IMR-90 (cell line): ENCODE measurements at regions not wholly inside any gene's neighbourhood (a gene's known extent, or its start where the extent isn't known, plus 50 kb on each side); places are given as distances from the start of the nearest gene placed in this dataset.

Source experiments
- ATAC-seq: fragments of 200-7000 bp; cut with Tn5 transposase; 2 replicates; pipeline ENCODE4 v1.9.1; 2020; ENCODE audit warnings: low read depth, mild to moderate bottlenecking, moderate library complexity
- BruUV-seq: library from RNA; stranded (reverse); fragments of 400-500 nt; replicated peaks from 2 replicates; lab custom pipeline; 2021; lab: Mats Ljungman, UMichigan
- CTCF ChIA-PET: fragments of 300-600 bp; formaldehyde crosslinking; extraction: SDS; loops from one replicate; lab custom pipeline; 2021; ENCODE audit warnings: antibody characterized with exemption; lab: Yijun Ruan, JAX
- POLR2A ChIA-PET: fragments of 300-600 bp; sonication (Branson Sonifier 250); formaldehyde crosslinking; loops from one replicate; lab custom pipeline; 2022; ENCODE audit warnings: antibody characterized with exemption; ENCODE audit not compliant: unreplicated experiment; lab: Charles Lee
- DNase-seq: peaks from one replicate; pipeline ENCODE4 v3.0.0; 2013
- H2AFZ ChIP-seq: replicated peaks from 2 replicates; pipeline ENCODE3; 2013; ENCODE audit warnings: low read length, mild to moderate bottlenecking; ENCODE audit not compliant: poor library complexity
- H2AK5ac ChIP-seq: 2 replicates; pipeline ENCODE4 v1.6.1; 2013; ENCODE audit warnings: low read depth, low read length, inconsistent platforms
- H2AK9ac ChIP-seq: replicated peaks from 2 replicates; pipeline ENCODE3; 2013; ENCODE audit warnings: mild to moderate bottlenecking, low read depth, low read length, moderate library complexity; ENCODE audit not compliant: poor library complexity
- H2BK120ac ChIP-seq: 2 replicates; pipeline ENCODE4 v1.6.1; 2013; ENCODE audit warnings: low read depth, low read length, inconsistent platforms
- H2BK15ac ChIP-seq: 3 replicates; pipeline ENCODE4 v1.6.1; 2013; ENCODE audit warnings: low read depth, low read length, inconsistent platforms
- H2BK20ac ChIP-seq: 2 replicates; pipeline ENCODE4 v1.6.1; 2013; ENCODE audit warnings: low read depth, mild to moderate bottlenecking, inconsistent platforms, low read length, moderate library complexity
- H2BK5ac ChIP-seq: 2 replicates; pipeline ENCODE4 v1.6.1; 2013; ENCODE audit warnings: mild to moderate bottlenecking, low read depth, low read length, inconsistent platforms; ENCODE audit not compliant: poor library complexity, severe bottlenecking
- H3K14ac ChIP-seq: replicated peaks from 2 replicates; pipeline ENCODE4 v1.6.1; 2013; ENCODE audit warnings: low read depth, low read length, inconsistent platforms
- H3K18ac ChIP-seq: 2 replicates; pipeline ENCODE4 v1.6.1; 2013; ENCODE audit warnings: low read depth, low read length, control low read depth
- H3K23ac ChIP-seq: 2 replicates; pipeline ENCODE4 v1.6.1; 2013; ENCODE audit warnings: low read depth, low read length, inconsistent platforms
- H3K27ac ChIP-seq: 2 replicates; pipeline ENCODE4 v1.5.1; 2013; ENCODE audit warnings: mild to moderate bottlenecking, control low read depth, low read length; ENCODE audit not compliant: insufficient read depth
- H3K27me3 ChIP-seq: 2 replicates; pipeline ENCODE4 v1.6.1; 2013; ENCODE audit warnings: low read length; ENCODE audit not compliant: control insufficient read depth, insufficient read depth
- H3K36me3 ChIP-seq: 2 replicates; pipeline ENCODE4 v1.6.1; 2013; ENCODE audit warnings: low read length, mixed read lengths; ENCODE audit not compliant: control insufficient read depth, insufficient read depth
- H3K4ac ChIP-seq: 2 replicates; pipeline ENCODE4 v1.6.1; 2013; ENCODE audit warnings: low read depth, low read length, inconsistent platforms
- H3K4me1 ChIP-seq: 2 replicates; pipeline ENCODE4 v1.6.1; 2013; ENCODE audit warnings: low read length, mixed read lengths; ENCODE audit not compliant: control insufficient read depth, insufficient read depth
- H3K4me2 ChIP-seq: 2 replicates; pipeline ENCODE4 v1.6.1; 2013; ENCODE audit warnings: low read depth, mild to moderate bottlenecking, control low read depth, low read length, moderate library complexity
- H3K4me3 ChIP-seq: 2 replicates; pipeline ENCODE4 v1.5.1; 2013; ENCODE audit warnings: low read depth, mild to moderate bottlenecking, control low read depth, low read length, moderate library complexity; ENCODE audit not compliant: insufficient read depth
- H3K56ac ChIP-seq: 2 replicates; pipeline ENCODE4 v1.6.1; 2013; ENCODE audit warnings: low read length, inconsistent platforms; ENCODE audit not compliant: insufficient read depth; ENCODE audit errors: extremely low read depth
- H3K79me1 ChIP-seq, 2 experiments: 2 replicates each; pipeline ENCODE4 v1.6.1; 2013; ENCODE audit warnings: low read length in 2 of 2, inconsistent platforms in 1 of 2, low read depth in 1 of 2
- H3K9ac ChIP-seq: 2 replicates; pipeline ENCODE4 v1.6.1; 2013; ENCODE audit warnings: low read depth, low read length, control low read depth
- H3K9me1 ChIP-seq: 2 replicates; pipeline ENCODE4 v1.6.1; 2013; ENCODE audit warnings: low read length, inconsistent platforms; ENCODE audit not compliant: insufficient read depth
- H3K9me3 ChIP-seq: 2 replicates; pipeline ENCODE4 v1.6.1; 2013; ENCODE audit warnings: low read length; ENCODE audit not compliant: control insufficient read depth, insufficient read depth
- H4K20me1 ChIP-seq: 2 replicates; pipeline ENCODE4 v1.6.1; 2013; ENCODE audit warnings: low read length, inconsistent platforms; ENCODE audit not compliant: insufficient read depth
- H4K5ac ChIP-seq: 2 replicates; pipeline ENCODE4 v1.6.1; 2013; ENCODE audit warnings: mild to moderate bottlenecking, low read depth, low read length, control low read depth
- H4K8ac ChIP-seq, 2 experiments: 2 replicates each; pipeline ENCODE4 v1.6.1; 2013; ENCODE audit warnings: low read depth in 2 of 2, low read length in 2 of 2, control low read depth in 1 of 2, inconsistent platforms in 1 of 2
- H4K91ac ChIP-seq: 2 replicates; pipeline ENCODE4 v1.6.1; 2013; ENCODE audit warnings: low read depth, low read length, inconsistent platforms; ENCODE audit not compliant: insufficient read depth
- BHLHE40 ChIP-seq: fragments of 150-350 bp; IDR thresholded peaks from 2 replicates; pipeline ENCODE4 v1.6.1; 2016; ENCODE audit warnings: mild to moderate bottlenecking, low read depth, low read length
- CHD1 ChIP-seq: IDR thresholded peaks from 2 replicates; pipeline ENCODE4 v1.6.1; 2012; ENCODE audit warnings: low read depth, low read length, improper control_type of control experiment
- CTCF ChIP-seq: conservative IDR thresholded peaks from 2 replicates; pipeline ENCODE4 v1.5.1; 2012; ENCODE audit warnings: mild to moderate bottlenecking, low read depth, low read length, improper control_type of control experiment
- ELK1 ChIP-seq: fragments of 150-350 bp; IDR thresholded peaks from 2 replicates; pipeline ENCODE4 v1.6.1; 2016; ENCODE audit warnings: low read depth, mild to moderate bottlenecking, low read length, moderate library complexity, borderline replicate concordance
- FOS ChIP-seq: fragments of 150-350 bp; IDR thresholded peaks from 2 replicates; pipeline ENCODE4 v1.6.1; 2016; ENCODE audit warnings: low read depth, low read length
- MAZ ChIP-seq: IDR thresholded peaks from 2 replicates; pipeline ENCODE4 v1.6.1; 2012; ENCODE audit warnings: low read depth, mild to moderate bottlenecking, low read length, improper control_type of control experiment, moderate library complexity, borderline replicate concordance
- NFE2L2 ChIP-seq: fragments of 150-350 bp; IDR thresholded peaks from 2 replicates; pipeline ENCODE4 v1.6.1; 2016; ENCODE audit warnings: low read depth, mild to moderate bottlenecking, low read length
- RAD21 ChIP-seq: IDR thresholded peaks from 2 replicates; pipeline ENCODE4 v1.6.1; 2012; ENCODE audit warnings: low read length, improper control_type of control experiment
- RCOR1 ChIP-seq: IDR thresholded peaks from 2 replicates; pipeline ENCODE4 v1.6.1; 2012; ENCODE audit warnings: mild to moderate bottlenecking, low read length, improper control_type of control experiment; ENCODE audit not compliant: insufficient replicate concordance
- SMC3 ChIP-seq: fragments of 150-350 bp; IDR thresholded peaks from 2 replicates; pipeline ENCODE4 v1.6.1; 2016; ENCODE audit warnings: low read depth, mild to moderate bottlenecking, antibody characterized with exemption, low read length, moderate library complexity
- USF2 ChIP-seq: fragments of 150-350 bp; IDR thresholded peaks from 2 replicates; pipeline ENCODE4 v1.6.1; 2017; ENCODE audit warnings: mild to moderate bottlenecking, antibody characterized with exemption, low read length, low read depth
- WGBS, 2 experiments: methylation state at CpG; one replicate each; pipeline versions ENCODE4 v1.1.5 to v1.1.7; 2013; ENCODE audit warnings: missing lambda C conversion rate in 2 of 2; ENCODE audit not compliant: insufficient read length in 1 of 2; ENCODE audit errors: extremely low coverage in 2 of 2; 5-methylcytosine and 5-hydroxymethylcytosine counted together
- dilution Hi-C: fragments of 300-500 bp; cut with HindIII; formaldehyde crosslinking; loops from one replicate; pipeline ENCODE4 v1.14.3; 2018; ENCODE audit warnings: low sequenced_read_pairs; ENCODE audit not compliant: unreplicated experiment
- in situ Hi-C: fragments of 300-500 bp; cut with MboI; formaldehyde crosslinking; loops from 3 replicates; pipeline ENCODE4 v1.14.3; 2019; ENCODE audit warnings: low sequenced_read_pairs, inconsistent platforms, mixed read lengths
- intact Hi-C: fragments of 100-400 bp; cut with micrococcal nuclease; formaldehyde crosslinking; loops from 2 replicates; pipeline ENCODE4 v1.10.0; 2022

GRCh38 chr21:20856926-20857325 lies 141.3 kb upstream of the NCAM2 start:
- no TSS peak for BruUV-seq
- peaks cover 8% of the 10 kb centered on the region for H3K9me3 ChIP-seq
- no peak overlapping the region for H3K4me2 ChIP-seq
- no peak overlapping the region for H3K27ac ChIP-seq
- H3K4me1 ChIP-seq, result no peaks in the 10 kb centered on the region
- no peak overlapping the region for H3K9ac ChIP-seq
- no peak overlapping the region for H2AK5ac ChIP-seq
- no peak for ATAC-seq
- no peaks in the 10 kb centered on the region for H3K9me1 ChIP-seq
- H2BK15ac ChIP-seq, result no peak overlapping the region
- intact Hi-C loops (no loop called here), dilution Hi-C loops (no loop called here), in situ Hi-C loops (no loop called here)
- no peak for DNase-seq
- no peak overlapping the region for H4K8ac ChIP-seq
- H3K79me1 ChIP-seq, result no peaks in the 10 kb centered on the region
- TF ChIP-seq FOS, result no peak
- no peak for TF ChIP-seq RAD21
- no peak for TF ChIP-seq CTCF
- no peak for TF ChIP-seq MAZ
- no peak for TF ChIP-seq BHLHE40
- no peak for TF ChIP-seq CHD1
- no peak for TF ChIP-seq NFE2L2
- TF ChIP-seq USF2, result no peak
- no peak for TF ChIP-seq ELK1
- no peak for TF ChIP-seq SMC3
- TF ChIP-seq RCOR1, result no peak
- no peaks in the 10 kb centered on the region for H3K36me3 ChIP-seq
- H2AFZ ChIP-seq, result no peak overlapping the region
- H3K4ac ChIP-seq, result no peak overlapping the region
- no peaks in the 10 kb centered on the region for H3K27me3 ChIP-seq
- H2BK120ac ChIP-seq, result no peak overlapping the region
- no peak overlapping the region for H2BK5ac ChIP-seq
- no peak overlapping the region for H4K91ac ChIP-seq
- no peak overlapping the region for H3K18ac ChIP-seq
- WGBS, 2 experiments, result no CpG with 5 or more reads among the region's 5 CpGs
- no peak overlapping the region for H2BK20ac ChIP-seq
- POLR2A ChIA-PET, result no interaction called here
- CTCF ChIA-PET, result no interaction called here
- no peak overlapping the region for H3K14ac ChIP-seq
- no peak overlapping the region for H2AK9ac ChIP-seq
- no peak overlapping the region for H4K5ac ChIP-seq
- no peak overlapping the region for H3K56ac ChIP-seq
- H3K23ac ChIP-seq, result no peak overlapping the region
- H3K4me3 ChIP-seq, result no peak overlapping the region
- H4K20me1 ChIP-seq, result no peaks in the 10 kb centered on the region
